ENCODE measurements at regions not wholly inside any gene's neighbourhood (a gene's known extent, or its start where the extent isn't known, plus 50 kb on each side); places are given as distances from the start of the nearest gene placed in this dataset.

DNA sequence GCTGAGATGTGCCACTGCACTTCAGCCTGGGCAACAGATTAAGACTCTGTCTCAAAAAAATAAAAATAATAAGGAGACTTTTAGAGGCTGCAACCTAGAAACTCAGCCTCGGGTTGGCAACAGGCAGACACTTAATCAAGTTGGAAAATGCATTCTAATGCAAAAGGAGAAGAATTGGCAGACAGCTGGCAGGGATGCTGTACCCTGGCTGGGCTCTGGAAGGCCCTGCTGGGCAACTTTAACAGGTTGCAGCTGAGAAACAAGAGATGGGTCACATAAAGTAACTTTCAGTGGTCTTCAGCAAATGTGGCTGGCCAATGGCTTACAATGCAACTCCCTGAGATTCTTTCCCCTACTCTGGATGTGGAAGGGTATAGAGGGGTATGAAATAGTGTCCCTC lies 1225.7 kb downstream of the TYW1 start:
- TF ChIP-seq, protein P1, sequence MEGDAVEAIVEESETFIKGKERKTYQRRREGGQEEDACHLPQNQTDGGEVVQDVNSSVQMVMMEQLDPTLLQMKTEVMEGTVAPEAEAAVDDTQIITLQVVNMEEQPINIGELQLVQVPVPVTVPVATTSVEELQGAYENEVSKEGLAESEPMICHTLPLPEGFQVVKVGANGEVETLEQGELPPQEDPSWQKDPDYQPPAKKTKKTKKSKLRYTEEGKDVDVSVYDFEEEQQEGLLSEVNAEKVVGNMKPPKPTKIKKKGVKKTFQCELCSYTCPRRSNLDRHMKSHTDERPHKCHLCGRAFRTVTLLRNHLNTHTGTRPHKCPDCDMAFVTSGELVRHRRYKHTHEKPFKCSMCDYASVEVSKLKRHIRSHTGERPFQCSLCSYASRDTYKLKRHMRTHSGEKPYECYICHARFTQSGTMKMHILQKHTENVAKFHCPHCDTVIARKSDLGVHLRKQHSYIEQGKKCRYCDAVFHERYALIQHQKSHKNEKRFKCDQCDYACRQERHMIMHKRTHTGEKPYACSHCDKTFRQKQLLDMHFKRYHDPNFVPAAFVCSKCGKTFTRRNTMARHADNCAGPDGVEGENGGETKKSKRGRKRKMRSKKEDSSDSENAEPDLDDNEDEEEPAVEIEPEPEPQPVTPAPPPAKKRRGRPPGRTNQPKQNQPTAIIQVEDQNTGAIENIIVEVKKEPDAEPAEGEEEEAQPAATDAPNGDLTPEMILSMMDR (conservative IDR thresholded peaks at IDR 0.05; ENCODE audit: low read depth in 2 of 2) = no peak
- no peak for TF ChIP-seq EZH2phosphoT487 (IDR thresholded peaks at IDR 0.05; ENCODE audit: unreplicated experiment)
- TF ChIP-seq ZNF331 (CRISPR knock-in tag; IDR thresholded peaks at IDR 0.05; ENCODE audit: low read depth) = no peak
- TF ChIP-seq POLR2AphosphoS5 (IDR thresholded peaks at IDR 0.05; ENCODE audit: low read depth) = no peak
- no peak for TF ChIP-seq STAT1 (IDR thresholded peaks at IDR 0.05; ENCODE audit: unreplicated experiment)
- no peak for TF ChIP-seq JUNB (IDR thresholded peaks at IDR 0.05; ENCODE audit: unreplicated experiment)
- no peak for TF ChIP-seq EZH2 (IDR thresholded peaks at IDR 0.05; ENCODE audit: low read depth, unreplicated experiment)
- no peak for TF ChIP-seq CREB1 (CRISPR knock-in tag; IDR thresholded peaks at IDR 0.05; ENCODE audit: low read depth)
- TF ChIP-seq NANOG (IDR thresholded peaks at IDR 0.05; ENCODE audit: borderline replicate concordance) = no peak
- TF ChIP-seq, protein P2, sequence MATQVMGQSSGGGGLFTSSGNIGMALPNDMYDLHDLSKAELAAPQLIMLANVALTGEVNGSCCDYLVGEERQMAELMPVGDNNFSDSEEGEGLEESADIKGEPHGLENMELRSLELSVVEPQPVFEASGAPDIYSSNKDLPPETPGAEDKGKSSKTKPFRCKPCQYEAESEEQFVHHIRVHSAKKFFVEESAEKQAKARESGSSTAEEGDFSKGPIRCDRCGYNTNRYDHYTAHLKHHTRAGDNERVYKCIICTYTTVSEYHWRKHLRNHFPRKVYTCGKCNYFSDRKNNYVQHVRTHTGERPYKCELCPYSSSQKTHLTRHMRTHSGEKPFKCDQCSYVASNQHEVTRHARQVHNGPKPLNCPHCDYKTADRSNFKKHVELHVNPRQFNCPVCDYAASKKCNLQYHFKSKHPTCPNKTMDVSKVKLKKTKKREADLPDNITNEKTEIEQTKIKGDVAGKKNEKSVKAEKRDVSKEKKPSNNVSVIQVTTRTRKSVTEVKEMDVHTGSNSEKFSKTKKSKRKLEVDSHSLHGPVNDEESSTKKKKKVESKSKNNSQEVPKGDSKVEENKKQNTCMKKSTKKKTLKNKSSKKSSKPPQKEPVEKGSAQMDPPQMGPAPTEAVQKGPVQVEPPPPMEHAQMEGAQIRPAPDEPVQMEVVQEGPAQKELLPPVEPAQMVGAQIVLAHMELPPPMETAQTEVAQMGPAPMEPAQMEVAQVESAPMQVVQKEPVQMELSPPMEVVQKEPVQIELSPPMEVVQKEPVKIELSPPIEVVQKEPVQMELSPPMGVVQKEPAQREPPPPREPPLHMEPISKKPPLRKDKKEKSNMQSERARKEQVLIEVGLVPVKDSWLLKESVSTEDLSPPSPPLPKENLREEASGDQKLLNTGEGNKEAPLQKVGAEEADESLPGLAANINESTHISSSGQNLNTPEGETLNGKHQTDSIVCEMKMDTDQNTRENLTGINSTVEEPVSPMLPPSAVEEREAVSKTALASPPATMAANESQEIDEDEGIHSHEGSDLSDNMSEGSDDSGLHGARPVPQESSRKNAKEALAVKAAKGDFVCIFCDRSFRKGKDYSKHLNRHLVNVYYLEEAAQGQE (IDR thresholded peaks at IDR 0.05; ENCODE audit: unreplicated experiment) = no peak
